ENCODE measurements at regions not wholly inside any gene's neighbourhood (a gene's known extent, or its start where the extent isn't known, plus 50 kb on each side); places are given as distances from the start of the nearest gene placed in this dataset.
A peak's percentile ranks its signal among the peaks of the same experiment; 100 is the strongest.

GRCh38 chr7:121755286-121755685 lies 117.7 kb upstream of the PTPRZ1 start (continued):
- no peak for TF ChIP-seq HES2 (IDR thresholded peaks at IDR 0.05)
- no peak for TF ChIP-seq MYC (IDR thresholded peaks at IDR 0.05; ENCODE audit: borderline replicate concordance, low read length)
- TF ChIP-seq CHD2 (IDR thresholded peaks at IDR 0.05; ENCODE audit: low read length, partially characterized antibody) = no peak
- TF ChIP-seq CBX8 (IDR thresholded peaks at IDR 0.05) = no peak

GRCh38 chr7:121753944-121754343 lies 119.0 kb upstream of the PTPRZ1 start:
- H3K4me3 ChIP-seq = no peak overlapping the region
- no peaks in the 10 kb centered on the region for H3K4me1 ChIP-seq
- ChIA-PET CTCF (interaction anchor here (1.8 kb wide), 1 partner anchor 240 kb away, joined by 14 read pairs; no protein-coding TSS in a partner anchor), POLR2A (no interaction called here)
- ATAC-seq = no peak
- no peak overlapping the region for H3K4me2 ChIP-seq
- FAIRE-seq = no peak
- no peak for DNase-seq (ENCODE audit: low read depth in 1 of 2, low spot score in 1 of 2)
- 5% methylated on average over 2 of the region's 2 CpGs for WGBS (ENCODE audit: missing lambda C conversion rate)
- TF ChIP-seq CHD4 (IDR thresholded peaks at IDR 0.05; ENCODE audit: borderline replicate concordance) (no peak), RAD21 (conservative IDR thresholded peaks at IDR 0.05 in 1 of 2, IDR thresholded peaks at IDR 0.05 in 1 of 2) (no peak), ZSCAN20 (CRISPR knock-in tag; IDR thresholded peaks at IDR 0.05) (no peak), NPAS2 (CRISPR knock-in tag; IDR thresholded peaks at IDR 0.05; ENCODE audit: borderline replicate concordance) (no peak), JUN (IDR thresholded peaks at IDR 0.05) (no peak), ELK1 (IDR thresholded peaks at IDR 0.05; ENCODE audit: low read depth, low read length) (no peak), TP53 (CRISPR knock-in tag; IDR thresholded peaks at IDR 0.05) (no peak), MAZ (IDR thresholded peaks at IDR 0.05; ENCODE audit: borderline replicate concordance, low read depth, low read length) (no peak), CBX2 (IDR thresholded peaks at IDR 0.05; ENCODE audit: borderline replicate concordance, low read depth) (no peak), EHF (CRISPR knock-in tag; IDR thresholded peaks at IDR 0.05) (no peak), FOSL2 (IDR thresholded peaks at IDR 0.05) (no peak), FOSL2 (CRISPR knock-in tag; IDR thresholded peaks at IDR 0.05) (no peak), CEBPB (IDR thresholded peaks at IDR 0.05) (no peak), TFCP2L1 (CRISPR knock-in tag; IDR thresholded peaks at IDR 0.05) (no peak), SREBF2 (IDR thresholded peaks at IDR 0.05) (no peak), RARB (CRISPR knock-in tag; IDR thresholded peaks at IDR 0.05) (no peak), ZC3H11A (IDR thresholded peaks at IDR 0.05) (no peak), CHD2 (IDR thresholded peaks at IDR 0.05; ENCODE audit: low read length, partially characterized antibody) (no peak), MAX (IDR thresholded peaks at IDR 0.05) (no peak)
- no peak overlapping the region for H3K27ac ChIP-seq
- H3K9me3 ChIP-seq = no peaks in the 10 kb centered on the region

- 0% methylated on average over 4 of the region's 4 CpGs for WGBS (ENCODE audit: missing lambda C conversion rate)
- H3K4me1 ChIP-seq = no peaks in the 10 kb centered on the region
- DNase-seq (ENCODE audit: low read depth in 1 of 2, low spot score in 1 of 2) = peak in 1 of 2 experiments; percentile 20
Measured at GRCh38 chr7:121752706-121753105, 120.3 kb upstream of the PTPRZ1 start.

More at GRCh38 chr7:121752706-121753105, 120.3 kb upstream of the PTPRZ1 start:
- H3K4me3 ChIP-seq = no peak overlapping the region
- POLR2A ChIA-PET = no interaction called here
- ATAC-seq (peak in 1 of 2 experiments; percentile 40; a peak in 1 of 6 replicates), FAIRE-seq (no peak)
- H3K4me2 ChIP-seq = no peak overlapping the region
- CTCF ChIA-PET = interaction anchor here (0.6 to 1.8 kb wide), 2 partner anchors 157 to 241 kb away, joined by 3 to 14 read pairs; no protein-coding TSS in a partner anchor
- H3K27ac ChIP-seq = no peak overlapping the region
- H3K9me3 ChIP-seq = no peaks in the 10 kb centered on the region
- peak; percentile 20; the same call in 1 of the 3 replicates for TF ChIP-seq CTCF (IDR thresholded peaks at IDR 0.05)
- no peak for TF ChIP-seq NPAS2 (CRISPR knock-in tag; IDR thresholded peaks at IDR 0.05; ENCODE audit: borderline replicate concordance)
- no peak for TF ChIP-seq GATA3 (IDR thresholded peaks at IDR 0.05; ENCODE audit: borderline replicate concordance)
- TF ChIP-seq HDAC2 (IDR thresholded peaks at IDR 0.05) = no peak
- TF ChIP-seq SMC3 (IDR thresholded peaks at IDR 0.05) = peak; percentile 38; the same call in 1 of the 3 replicates
- TF ChIP-seq HOXA7 (CRISPR knock-in tag; IDR thresholded peaks at IDR 0.05) = no peak
- TF ChIP-seq RCOR1 (IDR thresholded peaks at IDR 0.05; ENCODE audit: low read depth, low read length) = no peak
- no peak for TF ChIP-seq ZSCAN20 (CRISPR knock-in tag; IDR thresholded peaks at IDR 0.05)
- no peak for TF ChIP-seq HES2 (IDR thresholded peaks at IDR 0.05)
- no peak for TF ChIP-seq MAX (IDR thresholded peaks at IDR 0.05)
- no peak for TF ChIP-seq JUNB (IDR thresholded peaks at IDR 0.05)
- no peak for TF ChIP-seq KDM1A (IDR thresholded peaks at IDR 0.05; ENCODE audit: low read depth)
- no peak for TF ChIP-seq CBX8 (IDR thresholded peaks at IDR 0.05)
- peak in 1 of 2 experiments; percentile 20; a peak in 1 of 5 replicates for TF ChIP-seq RAD21 (conservative IDR thresholded peaks at IDR 0.05 in 1 of 2, IDR thresholded peaks at IDR 0.05 in 1 of 2)
- TF ChIP-seq ZFP36 (IDR thresholded peaks at IDR 0.05; ENCODE audit: borderline replicate concordance, partially characterized antibody) = no peak
- no peak for TF ChIP-seq ZC3H11A (IDR thresholded peaks at IDR 0.05)
